ENCODE measurements at regions not wholly inside any gene's neighbourhood (a gene's known extent, or its start where the extent isn't known, plus 50 kb on each side); places are given as distances from the start of the nearest gene placed in this dataset.

DNA sequence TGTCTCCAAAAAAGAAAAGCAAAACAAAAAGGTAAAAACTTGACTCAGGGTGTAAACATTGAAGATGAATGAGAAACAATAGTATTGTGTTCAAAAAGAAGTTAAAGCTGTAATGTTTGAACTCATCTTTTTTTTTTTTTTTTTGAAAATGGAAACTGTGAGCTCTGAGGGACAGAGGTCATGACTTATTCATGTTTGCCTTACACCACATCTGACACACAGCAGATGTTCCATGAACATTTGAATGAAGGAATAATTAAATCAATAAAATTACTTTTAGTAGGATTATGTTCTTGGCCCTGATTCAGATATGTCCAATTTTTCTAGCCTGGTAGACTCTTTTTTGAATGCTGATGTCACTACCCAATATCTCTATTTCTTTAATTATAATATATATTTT lies 95.7 kb upstream of the MED13 start:
- Histone ChIP-seq H3K9ac (ENCODE audit: control insufficient read depth, extremely low read depth, insufficient read depth, low read length) (no peak overlapping the region), H3K36me3 (ENCODE audit: control insufficient read depth in 2 of 2, extremely low read depth in 1 of 2, insufficient read depth in 2 of 2, low read length in 2 of 2) (no peaks in the 10 kb centered on the region), H3K79me2 (ENCODE audit: control insufficient read depth, insufficient read depth, low read length) (no peaks in the 10 kb centered on the region), H3K27ac (ENCODE audit: control insufficient read depth, insufficient read depth, low read length) (no peak overlapping the region), H3K27me3 (ENCODE audit: control insufficient read depth, extremely low read depth, insufficient read depth, low read length) (no peaks in the 10 kb centered on the region), H3K4me2 (ENCODE audit: control insufficient read depth, extremely low read depth, insufficient read depth, low read depth, low read length) (no peak overlapping the region), H3K4me3 (ENCODE audit: control insufficient read depth in 2 of 3, extremely low read depth in 1 of 3, insufficient read depth in 2 of 3, low read depth in 1 of 3, low read length in 3 of 3) (no peak overlapping the region), H2AFZ (ENCODE audit: control insufficient read depth, low read length) (no peak overlapping the region), H4K20me1 (ENCODE audit: control insufficient read depth, extremely low read depth, insufficient read depth, low read length) (no peaks in the 10 kb centered on the region), H3K9me3 (ENCODE audit: control insufficient read depth, low read depth, low read length) (no peaks in the 10 kb centered on the region), H3K4me1 (ENCODE audit: control insufficient read depth, extremely low read depth, insufficient read depth, low read length) (no peaks in the 10 kb centered on the region), H3K9me1 (ENCODE audit: control insufficient read depth, extremely low read depth, insufficient read depth, low read length) (no peaks in the 10 kb centered on the region)
- DNase-seq (ENCODE audit: low read depth, low spot score) = no peak
- dilution Hi-C loops (cut with MboI; ENCODE audit: extremely low pct_ligation_motif_present, low sequenced_read_pairs) = no loop called here
- FAIRE-seq = no peak
- TF ChIP-seq, protein P1, sequence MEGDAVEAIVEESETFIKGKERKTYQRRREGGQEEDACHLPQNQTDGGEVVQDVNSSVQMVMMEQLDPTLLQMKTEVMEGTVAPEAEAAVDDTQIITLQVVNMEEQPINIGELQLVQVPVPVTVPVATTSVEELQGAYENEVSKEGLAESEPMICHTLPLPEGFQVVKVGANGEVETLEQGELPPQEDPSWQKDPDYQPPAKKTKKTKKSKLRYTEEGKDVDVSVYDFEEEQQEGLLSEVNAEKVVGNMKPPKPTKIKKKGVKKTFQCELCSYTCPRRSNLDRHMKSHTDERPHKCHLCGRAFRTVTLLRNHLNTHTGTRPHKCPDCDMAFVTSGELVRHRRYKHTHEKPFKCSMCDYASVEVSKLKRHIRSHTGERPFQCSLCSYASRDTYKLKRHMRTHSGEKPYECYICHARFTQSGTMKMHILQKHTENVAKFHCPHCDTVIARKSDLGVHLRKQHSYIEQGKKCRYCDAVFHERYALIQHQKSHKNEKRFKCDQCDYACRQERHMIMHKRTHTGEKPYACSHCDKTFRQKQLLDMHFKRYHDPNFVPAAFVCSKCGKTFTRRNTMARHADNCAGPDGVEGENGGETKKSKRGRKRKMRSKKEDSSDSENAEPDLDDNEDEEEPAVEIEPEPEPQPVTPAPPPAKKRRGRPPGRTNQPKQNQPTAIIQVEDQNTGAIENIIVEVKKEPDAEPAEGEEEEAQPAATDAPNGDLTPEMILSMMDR (optimal IDR thresholded peaks at IDR 0.05 in 1 of 3, IDR thresholded peaks at IDR 0.05 in 1 of 3, conservative IDR thresholded peaks at IDR 0.05 in 1 of 3; ENCODE audit: extremely low read depth in 1 of 3, insufficient read depth in 2 of 3, low read length in 3 of 3) = no peak
- no peak for TF ChIP-seq EZH2 (IDR thresholded peaks at IDR 0.05; ENCODE audit: low read length)

DNA sequence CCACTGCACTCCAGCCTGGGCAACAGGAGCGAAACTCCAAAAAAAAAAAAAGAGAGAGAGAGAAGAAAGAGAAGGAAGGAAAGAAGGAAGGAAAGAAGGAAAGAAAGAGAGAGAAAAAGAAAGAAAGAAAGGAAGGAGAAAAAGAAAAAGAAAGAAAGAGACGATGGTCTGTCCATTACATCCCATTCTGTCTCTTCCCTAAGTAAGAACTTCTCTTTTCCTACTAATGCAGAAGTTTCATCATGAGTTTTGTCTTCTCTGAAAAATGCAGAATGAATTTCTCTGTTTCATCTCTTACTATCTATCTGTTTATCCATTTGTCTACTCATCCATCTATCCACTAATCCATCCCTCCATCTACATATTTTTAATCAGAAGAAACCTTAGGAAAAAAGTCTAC lies 94.9 kb upstream of the MED13 start:
- Histone ChIP-seq H3K36me3 (ENCODE audit: control insufficient read depth in 2 of 2, extremely low read depth in 1 of 2, insufficient read depth in 2 of 2, low read length in 2 of 2) (no peaks in the 10 kb centered on the region), H3K9me3 (ENCODE audit: control insufficient read depth, low read depth, low read length) (no peaks in the 10 kb centered on the region), H3K27ac (ENCODE audit: control insufficient read depth, insufficient read depth, low read length) (no peak overlapping the region), H3K79me2 (ENCODE audit: control insufficient read depth, insufficient read depth, low read length) (no peaks in the 10 kb centered on the region), H2AFZ (ENCODE audit: control insufficient read depth, low read length) (no peak overlapping the region), H4K20me1 (ENCODE audit: control insufficient read depth, extremely low read depth, insufficient read depth, low read length) (no peaks in the 10 kb centered on the region), H3K9me1 (ENCODE audit: control insufficient read depth, extremely low read depth, insufficient read depth, low read length) (no peaks in the 10 kb centered on the region), H3K27me3 (ENCODE audit: control insufficient read depth, extremely low read depth, insufficient read depth, low read length) (no peaks in the 10 kb centered on the region), H3K9ac (ENCODE audit: control insufficient read depth, extremely low read depth, insufficient read depth, low read length) (no peak overlapping the region), H3K4me1 (ENCODE audit: control insufficient read depth, extremely low read depth, insufficient read depth, low read length) (no peaks in the 10 kb centered on the region), H3K4me2 (ENCODE audit: control insufficient read depth, extremely low read depth, insufficient read depth, low read depth, low read length) (no peak overlapping the region), H3K4me3 (ENCODE audit: control insufficient read depth in 2 of 3, extremely low read depth in 1 of 3, insufficient read depth in 2 of 3, low read depth in 1 of 3, low read length in 3 of 3) (no peak overlapping the region)
- no peak for FAIRE-seq
- no peak for DNase-seq (ENCODE audit: low read depth, low spot score)
- no peak for TF ChIP-seq EZH2 (IDR thresholded peaks at IDR 0.05; ENCODE audit: low read length)
- TF ChIP-seq, protein P1 (optimal IDR thresholded peaks at IDR 0.05 in 1 of 3, IDR thresholded peaks at IDR 0.05 in 1 of 3, conservative IDR thresholded peaks at IDR 0.05 in 1 of 3; ENCODE audit: extremely low read depth in 1 of 3, insufficient read depth in 2 of 3, low read length in 3 of 3) = no peak
- dilution Hi-C loops (cut with MboI; ENCODE audit: extremely low pct_ligation_motif_present, low sequenced_read_pairs) = no loop called here

All from keratinocyte (primary cell).